ENCODE measurements at regions not wholly inside any gene's neighbourhood (a gene's known extent, or its start where the extent isn't known, plus 50 kb on each side); places are given as distances from the start of the nearest gene placed in this dataset.

DNA sequence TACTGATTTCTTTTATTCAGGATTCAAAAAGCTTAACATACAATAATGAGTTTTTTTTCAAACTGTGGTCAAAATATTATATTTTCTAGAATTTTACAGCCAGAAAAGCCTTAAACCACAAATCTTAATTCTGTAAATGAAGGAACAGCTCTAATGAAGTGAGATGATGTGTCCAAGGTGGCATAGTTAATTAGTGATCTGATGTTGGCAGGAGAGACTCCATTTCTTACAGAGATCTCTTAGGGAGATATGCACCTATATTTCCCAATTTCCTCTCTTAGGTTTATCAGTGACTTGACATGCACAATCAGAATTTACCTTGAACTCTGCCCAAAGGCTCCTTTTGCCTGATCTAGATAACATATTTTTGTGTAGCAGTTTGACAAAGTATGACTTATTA is 211.1 kb upstream of the ZNF804B start:
- H3K9me3 Mint-ChIP-seq: peaks cover 4% of the 10 kb centered on the region
- ATAC-seq: no peak
- no peaks in the 10 kb centered on the region for H3K36me3 Mint-ChIP-seq (ENCODE audit: low read depth)
- no peaks in the 10 kb centered on the region for H3K4me1 Mint-ChIP-seq (ENCODE audit: low read depth)
- ChIA-PET POLR2A (no interaction called here), CTCF (no interaction called here)
- TF ChIP-seq CTCF (IDR thresholded peaks at IDR 0.05): no peak
- H3K27ac Mint-ChIP-seq: no peak overlapping the region
- intact Hi-C loops (cut with micrococcal nuclease): no loop called here
- no peak overlapping the region for H3K4me3 Mint-ChIP-seq
- no peak for DNase-seq
- H3K27me3 Mint-ChIP-seq: no peaks in the 10 kb centered on the region

DNA sequence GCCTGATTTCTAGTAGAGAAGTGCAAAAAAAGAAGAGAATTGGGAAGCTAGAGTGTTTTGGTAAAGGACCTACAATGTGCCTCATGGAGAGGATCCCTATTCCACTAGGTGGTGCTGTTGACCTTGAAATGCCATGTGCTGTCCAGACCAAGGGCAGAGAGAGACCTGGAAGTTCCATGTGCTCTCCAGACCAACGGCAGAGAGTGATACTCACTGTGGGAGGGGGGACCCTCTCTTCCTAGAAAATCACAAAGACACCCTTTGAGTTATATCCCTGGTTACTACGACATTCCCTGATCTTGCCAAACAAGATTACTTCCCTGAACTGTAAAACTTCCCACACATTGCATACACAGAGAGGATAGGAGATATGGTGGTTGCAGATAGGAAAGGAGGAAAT is 212.7 kb upstream of the ZNF804B start:
- no peaks in the 10 kb centered on the region for H3K36me3 Mint-ChIP-seq (ENCODE audit: low read depth)
- H3K27ac Mint-ChIP-seq: no peak overlapping the region
- ATAC-seq (no peak), DNase-seq (peak; percentile 51)
- peak; percentile 55 for TF ChIP-seq CTCF (IDR thresholded peaks at IDR 0.05)
- H3K9me3 Mint-ChIP-seq: peaks cover 6% of the 10 kb centered on the region
- intact Hi-C loops (cut with micrococcal nuclease): no loop called here
- H3K4me1 Mint-ChIP-seq (ENCODE audit: low read depth): no peaks in the 10 kb centered on the region
- H3K4me3 Mint-ChIP-seq: no peak overlapping the region
- CTCF ChIA-PET: interaction anchor here (0.9 kb wide), 1 partner anchor 9 kb away, joined by 3 read pairs; no protein-coding TSS in a partner anchor
- peaks cover 2% of the 10 kb centered on the region for H3K27me3 Mint-ChIP-seq
- POLR2A ChIA-PET: no interaction called here

DNA sequence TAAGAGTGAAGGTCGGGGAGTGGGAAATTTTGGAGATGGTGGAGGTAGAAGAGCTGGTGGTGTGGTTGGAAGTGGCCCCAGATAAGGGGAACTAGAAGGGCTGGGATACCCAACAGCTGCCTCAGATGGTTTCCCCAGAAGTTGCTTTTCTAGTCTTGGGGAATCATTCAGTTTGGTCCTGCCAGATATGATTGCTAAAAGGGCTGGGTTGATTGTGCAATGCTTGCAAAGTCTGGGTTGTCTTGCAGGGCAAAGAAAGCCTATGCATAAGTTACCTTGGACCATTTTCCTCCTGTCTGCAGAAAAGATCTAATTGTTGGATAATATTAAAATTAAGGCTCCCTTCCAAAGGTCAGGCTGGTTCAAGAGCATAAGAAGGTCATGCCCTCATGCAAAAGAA is 213.8 kb upstream of the ZNF804B start:
- POLR2A ChIA-PET: no interaction called here
- ATAC-seq: no peak
- no peaks in the 10 kb centered on the region for H3K36me3 Mint-ChIP-seq (ENCODE audit: low read depth)
- intact Hi-C loops (cut with micrococcal nuclease): no loop called here
- H3K27me3 Mint-ChIP-seq: peaks cover 2% of the 10 kb centered on the region
- DNase-seq: no peak
- H3K9me3 Mint-ChIP-seq: peaks cover 6% of the 10 kb centered on the region
- H3K4me3 Mint-ChIP-seq: no peak overlapping the region
- no peak overlapping the region for H3K27ac Mint-ChIP-seq
- CTCF ChIA-PET: interaction anchor here (0.9 kb wide), 1 partner anchor 8 kb away, joined by 3 read pairs; no protein-coding TSS in a partner anchor
- H3K4me1 Mint-ChIP-seq (ENCODE audit: low read depth): no peaks in the 10 kb centered on the region
- TF ChIP-seq CTCF (IDR thresholded peaks at IDR 0.05): no peak

DNA sequence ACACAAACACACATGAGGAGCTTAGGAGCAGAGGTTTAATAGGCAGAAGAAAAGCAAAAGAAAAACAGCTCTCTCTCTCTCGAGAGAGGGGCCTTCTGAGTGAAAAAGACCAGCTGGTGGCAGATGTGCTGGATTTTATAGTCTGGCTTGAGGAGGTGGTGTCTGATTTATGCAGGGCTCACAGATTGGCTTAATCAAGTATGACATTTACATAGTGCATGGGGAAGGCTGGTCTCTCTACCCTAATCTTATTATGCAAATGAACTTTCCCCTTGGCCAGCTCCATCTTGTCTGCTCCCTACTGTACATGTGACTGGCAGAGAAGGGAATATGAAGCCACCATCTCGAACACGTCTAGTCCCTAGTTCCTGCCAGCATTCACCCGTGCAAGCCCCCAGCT is 219.5 kb upstream of the ZNF804B start:
- no peak for TF ChIP-seq CTCF (IDR thresholded peaks at IDR 0.05)
- DNase-seq (no peak), ATAC-seq (no peak)
- intact Hi-C loops (cut with micrococcal nuclease): no loop called here
- peaks cover 3% of the 10 kb centered on the region for H3K9me3 Mint-ChIP-seq
- peaks cover 2% of the 10 kb centered on the region for H3K27me3 Mint-ChIP-seq
- no peaks in the 10 kb centered on the region for H3K36me3 Mint-ChIP-seq (ENCODE audit: low read depth)
- ChIA-PET POLR2A (no interaction called here), CTCF (no interaction called here)
- H3K4me1 Mint-ChIP-seq (ENCODE audit: low read depth): no peaks in the 10 kb centered on the region
- no peak overlapping the region for H3K4me3 Mint-ChIP-seq
- H3K27ac Mint-ChIP-seq: no peak overlapping the region

DNA sequence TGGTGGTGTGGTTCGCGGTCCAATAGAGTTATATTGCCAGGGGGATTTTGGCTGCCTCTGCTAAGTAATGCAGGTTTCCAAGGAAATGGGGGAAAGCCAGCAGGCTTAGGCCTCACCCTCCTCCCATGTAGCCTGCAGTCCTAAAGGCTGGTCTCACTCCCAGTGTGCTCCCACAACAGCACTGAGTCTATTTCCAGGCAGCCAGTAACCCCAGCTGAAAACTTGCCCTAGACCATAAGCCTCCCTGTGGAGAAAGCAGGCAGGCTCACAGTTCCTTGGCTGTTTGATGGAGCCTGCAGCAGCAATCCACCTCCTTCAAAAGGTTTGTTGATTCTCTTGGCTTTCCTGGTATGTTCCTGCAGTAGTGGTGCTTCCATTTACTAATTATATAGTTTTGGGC is 220.0 kb upstream of the ZNF804B start:
- peaks cover 2% of the 10 kb centered on the region for H3K27me3 Mint-ChIP-seq
- H3K4me1 Mint-ChIP-seq (ENCODE audit: low read depth): no peaks in the 10 kb centered on the region
- H3K36me3 Mint-ChIP-seq (ENCODE audit: low read depth): no peaks in the 10 kb centered on the region
- H3K27ac Mint-ChIP-seq: no peak overlapping the region
- CTCF ChIA-PET: no interaction called here
- H3K4me3 Mint-ChIP-seq: no peak overlapping the region
- DNase-seq: no peak
- no peak for TF ChIP-seq CTCF (IDR thresholded peaks at IDR 0.05)
- H3K9me3 Mint-ChIP-seq: peaks cover 3% of the 10 kb centered on the region
- no peak for ATAC-seq
- POLR2A ChIA-PET: no interaction called here
- intact Hi-C loops (cut with micrococcal nuclease): no loop called here
